Esophagus muscularis mucosa (tissue), 4 donors: ENCODE measurements at regions not wholly inside any gene's neighbourhood (a gene's known extent, or its start where the extent isn't known, plus 50 kb on each side); places are given as distances from the start of the nearest gene placed in this dataset.

Experiments used
- DNase-seq: peaks from one replicate; pipeline ENCODE4 v3.0.0-alpha.2; 2017; ENCODE audit errors: extremely low spot score
- H3K27ac ChIP-seq, 4 donors: fragments of 200-600 bp; sonication (generic); replicated peaks in 1 of 4; 1 replicate in 3 of 4; 2 replicates in 1 of 4; pipeline ENCODE4 v1.5.1; 2016 to 2019; ENCODE audit warnings: mild to moderate bottlenecking in 1 of 4
- H3K27me3 ChIP-seq, 4 donors: fragments of 200-600 bp; sonication (generic); one replicate each; pipeline versions ENCODE4 v1.5.1 to v1.6.0; 2016 to 2019
- H3K36me3 ChIP-seq, 4 donors: fragments of 200-600 bp; sonication (generic); one replicate each; pipeline ENCODE4 v1.5.1; 2016 to 2019
- H3K4me1 ChIP-seq, 4 donors: fragments of 200-600 bp; sonication (generic); one replicate each; pipeline ENCODE4 v1.5.1; 2016 to 2019
- H3K4me3 ChIP-seq, 4 donors: fragments of 200-600 bp; sonication (generic); 1 replicate in 2 of 4; 2 replicates in 2 of 4; pipeline ENCODE4 v1.5.1; 2016 to 2019; ENCODE audit warnings: mild to moderate bottlenecking in 4 of 4, moderate library complexity in 1 of 4
- H3K9me3 ChIP-seq, 4 donors: fragments of 200-600 bp; sonication (generic); 1 replicate in 3 of 4; 2 replicates in 1 of 4; pipeline ENCODE4 v1.5.1; 2016 to 2019
- EP300 ChIP-seq: sonication (generic); formaldehyde crosslinking; IDR thresholded peaks from one replicate; pipeline ENCODE4 v1.6.1; 2017; ENCODE audit warnings: antibody characterized with exemption
- POLR2A ChIP-seq: fragments of 450-650 bp; IDR thresholded peaks from one replicate; pipeline ENCODE4 v1.6.1; 2017; ENCODE audit warnings: antibody characterized with exemption, moderate library complexity, mild to moderate bottlenecking, low read depth
- POLR2AphosphoS5 ChIP-seq, 2 donors: sonication (generic); formaldehyde crosslinking; IDR thresholded peaks; one replicate each; pipeline ENCODE4 v1.6.1; 2017; ENCODE audit warnings: antibody characterized with exemption in 2 of 2
- WGBS: methylation state at CpG from one replicate; pipeline ENCODE4 v1.1.5; 2018; 5-methylcytosine and 5-hydroxymethylcytosine counted together
- intact Hi-C: fragments of 100-400 bp; cut with DNase I; formaldehyde crosslinking; loops from one replicate; pipeline ENCODE4 v1.15.1; 2023
- TF ChIP-seq, protein P1 (sequence below), 3 experiments: fragments of 200-600 bp in 2 of 3; fragments of 450-650 bp in 1 of 3; sonication (generic) in 2 of 3; IDR thresholded peaks; one replicate each; pipeline ENCODE4 v1.5.1; 2017 to 2019; ENCODE audit warnings: antibody characterized with exemption in 3 of 3, mild to moderate bottlenecking in 2 of 3, moderate library complexity in 1 of 3

- Histone ChIP-seq H3K4me3 (no peak overlapping the region), H3K27ac (no peak overlapping the region), H3K9me3 (no peaks in the 10 kb centered on the region), H3K27me3 (no peaks in the 10 kb centered on the region), H3K36me3 (no peaks in the 10 kb centered on the region), H3K4me1 (peaks cover 0 to 3% (median 0%) of the 10 kb centered on the region in 4 donors)
- TF ChIP-seq EP300 (no peak), POLR2AphosphoS5 (IDR thresholded peaks at IDR 0.05) (no peak), POLR2A (no peak)
- TF ChIP-seq, protein P1, sequence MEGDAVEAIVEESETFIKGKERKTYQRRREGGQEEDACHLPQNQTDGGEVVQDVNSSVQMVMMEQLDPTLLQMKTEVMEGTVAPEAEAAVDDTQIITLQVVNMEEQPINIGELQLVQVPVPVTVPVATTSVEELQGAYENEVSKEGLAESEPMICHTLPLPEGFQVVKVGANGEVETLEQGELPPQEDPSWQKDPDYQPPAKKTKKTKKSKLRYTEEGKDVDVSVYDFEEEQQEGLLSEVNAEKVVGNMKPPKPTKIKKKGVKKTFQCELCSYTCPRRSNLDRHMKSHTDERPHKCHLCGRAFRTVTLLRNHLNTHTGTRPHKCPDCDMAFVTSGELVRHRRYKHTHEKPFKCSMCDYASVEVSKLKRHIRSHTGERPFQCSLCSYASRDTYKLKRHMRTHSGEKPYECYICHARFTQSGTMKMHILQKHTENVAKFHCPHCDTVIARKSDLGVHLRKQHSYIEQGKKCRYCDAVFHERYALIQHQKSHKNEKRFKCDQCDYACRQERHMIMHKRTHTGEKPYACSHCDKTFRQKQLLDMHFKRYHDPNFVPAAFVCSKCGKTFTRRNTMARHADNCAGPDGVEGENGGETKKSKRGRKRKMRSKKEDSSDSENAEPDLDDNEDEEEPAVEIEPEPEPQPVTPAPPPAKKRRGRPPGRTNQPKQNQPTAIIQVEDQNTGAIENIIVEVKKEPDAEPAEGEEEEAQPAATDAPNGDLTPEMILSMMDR (IDR thresholded peaks at IDR 0.05), result no peak
- intact Hi-C loops, result no loop called here
- 39% methylated on average over 1 of the region's 1 CpG for whole genome bisulfite sequencing
- no peak for DNase-seq
Observed at GRCh38 chr4:136784326-136784725, 748.0 kb downstream of the PCDH18 start.

GRCh38 chr4:136769717-136770116, 762.6 kb downstream of the PCDH18 start:
- TF ChIP-seq, protein P1 (IDR thresholded peaks at IDR 0.05), result no peak
- no peak for TF ChIP-seq EP300
- TF ChIP-seq POLR2A, result no peak
- no peak for TF ChIP-seq POLR2AphosphoS5 (IDR thresholded peaks at IDR 0.05)
- DNase-seq, result no peak
- H3K4me3 ChIP-seq, result no peak overlapping the region
- H3K36me3 ChIP-seq, result no peaks in the 10 kb centered on the region
- no peaks in the 10 kb centered on the region for H3K4me1 ChIP-seq
- intact Hi-C loops, result no loop called here
- H3K9me3 ChIP-seq, result no peaks in the 10 kb centered on the region
- H3K27me3 ChIP-seq, result no peaks in the 10 kb centered on the region
- 95% methylated on average over 6 of the region's 6 CpGs for WGBS
- no peak overlapping the region for H3K27ac ChIP-seq

DNA sequence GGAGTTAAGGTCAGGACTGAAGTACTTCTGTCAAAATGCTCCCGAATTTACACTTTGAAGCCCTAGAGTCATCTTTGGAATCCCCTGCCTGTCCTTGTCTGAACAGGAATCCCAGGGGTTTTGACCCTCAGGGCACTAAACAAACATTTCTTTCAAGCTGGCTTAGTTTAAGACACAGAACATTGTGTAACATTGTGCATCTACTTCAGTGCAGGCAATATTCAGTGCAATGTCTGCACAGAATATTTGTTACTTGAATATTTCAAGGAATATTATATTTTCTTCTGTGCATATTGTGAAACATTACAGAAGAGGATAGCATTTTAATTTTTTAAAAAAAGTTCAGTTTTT, 763.4 kb downstream of the PCDH18 start:
- H3K9me3 ChIP-seq, result no peaks in the 10 kb centered on the region
- 44% methylated on average over 1 of the region's 1 CpG for WGBS
- H3K4me3 ChIP-seq, result no peak overlapping the region
- no peak for DNase-seq
- peaks cover 0 to under 1% (median 0%) of the 10 kb centered on the region in 4 donors for H3K4me1 ChIP-seq
- H3K36me3 ChIP-seq, result no peaks in the 10 kb centered on the region
- no peaks in the 10 kb centered on the region for H3K27me3 ChIP-seq
- intact Hi-C loops, result no loop called here
- no peak overlapping the region for H3K27ac ChIP-seq
- TF ChIP-seq EP300 (no peak), POLR2AphosphoS5 (IDR thresholded peaks at IDR 0.05) (no peak), POLR2A (no peak)
- TF ChIP-seq, protein P1 (IDR thresholded peaks at IDR 0.05), result no peak

GRCh38 chr4:136768213-136768924, 763.9 kb downstream of the PCDH18 start:
- WGBS, result 80% methylated on average over 3 of the region's 3 CpGs
- Histone ChIP-seq H3K27ac (no peak overlapping the region), H3K27me3 (no peaks in the 10 kb centered on the region), H3K4me1 (peaks cover 0 to 3% (median 0%) of the 10 kb centered on the region in 4 donors), H3K36me3 (no peaks in the 10 kb centered on the region), H3K9me3 (no peaks in the 10 kb centered on the region), H3K4me3 (no peak overlapping the region)
- intact Hi-C loops, result no loop called here
- TF ChIP-seq, protein P1 (IDR thresholded peaks at IDR 0.05), result no peak
- TF ChIP-seq POLR2A (no peak), POLR2AphosphoS5 (IDR thresholded peaks at IDR 0.05) (no peak), EP300 (no peak)
- no peak for DNase-seq

- WGBS, result 34% methylated on average over 3 of the region's 3 CpGs
- Histone ChIP-seq H3K27me3 (no peaks in the 10 kb centered on the region), H3K4me1 (peaks cover 0 to 3% (median 0%) of the 10 kb centered on the region in 4 donors), H3K27ac (no peak overlapping the region), H3K36me3 (no peaks in the 10 kb centered on the region), H3K4me3 (no peak overlapping the region), H3K9me3 (no peaks in the 10 kb centered on the region)
- intact Hi-C loops, result no loop called here
- DNase-seq, result no peak
- no peak for TF ChIP-seq POLR2AphosphoS5 (IDR thresholded peaks at IDR 0.05)
- TF ChIP-seq, protein P1 (IDR thresholded peaks at IDR 0.05), result no peak
- no peak for TF ChIP-seq POLR2A
- TF ChIP-seq EP300, result no peak
Observed at GRCh38 chr4:136763919-136764318, 768.4 kb downstream of the PCDH18 start.
